ENCODE measurements at regions not wholly inside any gene's neighbourhood (a gene's known extent, or its start where the extent isn't known, plus 50 kb on each side); places are given as distances from the start of the nearest gene placed in this dataset.
"Not testable (repeated sequence)": the region's sequence is repeated elsewhere in the genome, so short reads cannot be mapped to it uniquely, and the experiment has no call there.

DNA sequence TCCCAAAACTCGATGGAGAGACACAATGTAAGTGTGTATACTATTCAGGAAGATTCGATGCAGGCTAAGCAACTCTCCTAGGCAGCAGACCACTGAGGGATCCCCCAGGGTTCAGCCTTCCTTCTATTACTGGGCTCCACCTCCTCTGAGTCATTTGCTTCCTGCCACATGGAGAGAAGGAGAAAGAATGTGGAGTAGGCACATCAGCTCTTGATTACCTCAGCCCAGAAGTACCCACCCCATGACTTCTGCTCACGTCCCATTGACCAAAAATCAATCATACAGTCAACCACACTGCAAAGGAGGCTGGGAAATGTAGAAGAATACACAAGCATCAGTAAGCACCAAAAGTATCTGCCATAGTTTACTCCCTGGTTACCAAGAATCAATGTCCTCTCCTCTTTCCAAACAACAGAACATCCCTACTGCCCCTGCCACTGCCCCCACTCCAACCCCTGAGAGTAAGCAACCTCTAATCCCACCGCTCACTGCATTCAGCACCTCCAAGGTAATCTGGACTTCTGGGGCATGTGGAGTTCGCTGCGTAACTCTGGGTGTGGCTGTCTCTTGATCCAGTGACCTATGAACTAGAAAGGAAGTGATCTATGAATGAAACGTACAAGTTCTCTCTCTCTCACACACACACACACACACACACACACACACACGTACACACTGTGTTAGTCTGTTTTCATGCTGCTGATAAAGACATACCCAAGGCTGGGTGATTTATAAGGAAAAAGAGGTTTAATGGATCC is 91.2 kb upstream of the C1QTNF7 start:
- no peaks in the 10 kb centered on the region for H3K9me2 ChIP-seq (replicated peaks; ENCODE audit: insufficient read depth, low read length)
- H3F3A ChIP-seq (ENCODE audit: insufficient read depth, low read length): no peaks in the 10 kb centered on the region
- H3K36me3 ChIP-seq (replicated peaks; ENCODE audit: insufficient read depth, low read length): no peaks in the 10 kb centered on the region
- no peak overlapping the region for H3K4me3 ChIP-seq (ENCODE audit: low read length)
- H3K27ac ChIP-seq (ENCODE audit: low read length): no peak overlapping the region
- no peak overlapping the region for H3K4me2 ChIP-seq (ENCODE audit: low read depth, low read length)
- no peak for DNase-seq
- no peaks in the 10 kb centered on the region for H3K79me2 ChIP-seq (ENCODE audit: low read length)
- no peak for TF ChIP-seq EZH2 (optimal IDR thresholded peaks at IDR 0.05; ENCODE audit: low read depth, low read length)
- TF ChIP-seq CTCF (IDR thresholded peaks at IDR 0.05; ENCODE audit: low read length): no peak
- no peak for TF ChIP-seq EZH2phosphoT487 (IDR thresholded peaks at IDR 0.05; ENCODE audit: low read length)
- no peaks in the 10 kb centered on the region for H3K27me3 ChIP-seq (replicated peaks; ENCODE audit: insufficient read depth, low read length)
- H3K9ac ChIP-seq (ENCODE audit: low read length): no peak overlapping the region
- no peaks in the 10 kb centered on the region for H4K20me1 ChIP-seq (ENCODE audit: insufficient read depth, low read length)
- H3K4me1 ChIP-seq (ENCODE audit: low read length): no peaks in the 10 kb centered on the region
- no peaks in the 10 kb centered on the region for H3K9me3 ChIP-seq (replicated peaks; ENCODE audit: insufficient read depth, low read length)
- no peak overlapping the region for H2AFZ ChIP-seq (ENCODE audit: low read length)

- not testable (repeated sequence) for H3K9me2 ChIP-seq (replicated peaks; ENCODE audit: insufficient read depth, low read length); H3K27me3 ChIP-seq (replicated peaks; ENCODE audit: insufficient read depth, low read length); H3K9me3 ChIP-seq (replicated peaks; ENCODE audit: insufficient read depth, low read length); H3K4me3 ChIP-seq (ENCODE audit: low read length); H3F3A ChIP-seq (ENCODE audit: insufficient read depth, low read length); H3K4me2 ChIP-seq (ENCODE audit: low read depth, low read length); H3K27ac ChIP-seq (ENCODE audit: low read length); H2AFZ ChIP-seq (ENCODE audit: low read length); H3K79me2 ChIP-seq (ENCODE audit: low read length); DNase-seq; H3K4me1 ChIP-seq (ENCODE audit: low read length); H3K9ac ChIP-seq (ENCODE audit: low read length); H3K36me3 ChIP-seq (replicated peaks; ENCODE audit: insufficient read depth, low read length); H4K20me1 ChIP-seq (ENCODE audit: insufficient read depth, low read length)
These were observed 90.6 kb upstream of the C1QTNF7 start for GRCh38 chr4:15337168-15337657.

DNA sequence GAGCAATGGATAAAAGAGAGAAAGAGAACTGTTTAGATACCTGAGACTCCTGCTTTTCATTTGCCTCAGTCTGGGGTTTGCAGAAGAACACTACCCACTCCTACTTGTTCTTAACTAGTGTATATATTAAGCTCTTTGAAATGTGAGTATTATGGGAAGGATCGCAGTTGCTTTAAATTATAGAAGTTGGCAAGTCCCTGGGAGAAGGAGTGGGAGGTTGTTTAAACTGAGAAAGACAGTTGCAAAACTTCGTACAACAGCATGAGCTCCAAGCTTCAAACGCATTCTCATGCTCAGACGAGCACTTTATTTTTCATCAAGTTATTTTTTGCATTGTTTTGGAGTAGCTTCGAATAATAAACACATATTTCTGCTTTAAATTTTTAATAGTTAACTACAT is 88.1 kb upstream of the C1QTNF7 start:
- Histone ChIP-seq H3K27me3 (replicated peaks; ENCODE audit: insufficient read depth, low read length) (no peaks in the 10 kb centered on the region), H3K9me2 (replicated peaks; ENCODE audit: insufficient read depth, low read length) (no peaks in the 10 kb centered on the region), H2AFZ (ENCODE audit: low read length) (no peak overlapping the region), H3F3A (ENCODE audit: insufficient read depth, low read length) (no peaks in the 10 kb centered on the region), H4K20me1 (ENCODE audit: insufficient read depth, low read length) (no peaks in the 10 kb centered on the region), H3K4me2 (ENCODE audit: low read depth, low read length) (no peak overlapping the region), H3K4me3 (ENCODE audit: low read length) (no peak overlapping the region), H3K9me3 (replicated peaks; ENCODE audit: insufficient read depth, low read length) (no peaks in the 10 kb centered on the region), H3K4me1 (ENCODE audit: low read length) (no peaks in the 10 kb centered on the region), H3K9ac (ENCODE audit: low read length) (no peak overlapping the region), H3K27ac (ENCODE audit: low read length) (no peak overlapping the region), H3K36me3 (replicated peaks; ENCODE audit: insufficient read depth, low read length) (no peaks in the 10 kb centered on the region), H3K79me2 (ENCODE audit: low read length) (no peaks in the 10 kb centered on the region)
- TF ChIP-seq CTCF (IDR thresholded peaks at IDR 0.05; ENCODE audit: low read length) (no peak), EZH2 (optimal IDR thresholded peaks at IDR 0.05; ENCODE audit: low read depth, low read length) (no peak), EZH2phosphoT487 (IDR thresholded peaks at IDR 0.05; ENCODE audit: low read length) (no peak)
- no peak for DNase-seq

- Histone ChIP-seq H3K9me3 (replicated peaks; ENCODE audit: insufficient read depth, low read length) (no peaks in the 10 kb centered on the region), H4K20me1 (ENCODE audit: insufficient read depth, low read length) (no peaks in the 10 kb centered on the region), H3K9me2 (replicated peaks; ENCODE audit: insufficient read depth, low read length) (no peaks in the 10 kb centered on the region), H3K79me2 (ENCODE audit: low read length) (no peaks in the 10 kb centered on the region), H3K27ac (ENCODE audit: low read length) (no peak overlapping the region), H3K9ac (ENCODE audit: low read length) (no peak overlapping the region), H2AFZ (ENCODE audit: low read length) (no peak overlapping the region), H3K27me3 (replicated peaks; ENCODE audit: insufficient read depth, low read length) (no peaks in the 10 kb centered on the region), H3K4me1 (ENCODE audit: low read length) (no peaks in the 10 kb centered on the region), H3K4me2 (ENCODE audit: low read depth, low read length) (no peak overlapping the region), H3K4me3 (ENCODE audit: low read length) (no peak overlapping the region), H3K36me3 (replicated peaks; ENCODE audit: insufficient read depth, low read length) (no peaks in the 10 kb centered on the region), H3F3A (ENCODE audit: insufficient read depth, low read length) (no peaks in the 10 kb centered on the region)
- TF ChIP-seq CTCF (IDR thresholded peaks at IDR 0.05; ENCODE audit: low read length) (no peak), EZH2 (optimal IDR thresholded peaks at IDR 0.05; ENCODE audit: low read depth, low read length) (no peak), EZH2phosphoT487 (IDR thresholded peaks at IDR 0.05; ENCODE audit: low read length) (no peak)
- DNase-seq: no peak
These were observed 87.5 kb upstream of the C1QTNF7 start for GRCh38 chr4:15340332-15340731.
